Left lung (tissue), 4 donors: ENCODE measurements at regions not wholly inside any gene's neighbourhood (a gene's known extent, or its start where the extent isn't known, plus 50 kb on each side); places are given as distances from the start of the nearest gene placed in this dataset.

Experiments used
- ATAC-seq: fragments of 200-7000 bp; cut with Tn5 transposase; one replicate; pipeline ENCODE4 v1.9.1; 2020; ENCODE audit warnings: moderate library complexity
- DNase-seq, 4 donors: peaks; one replicate each; pipeline ENCODE4 v3.0.0-alpha.2; 2013 to 2020
- H3K27ac ChIP-seq, 2 donors: fragments of 200-600 bp; sonication (generic) in 1 of 2; one replicate each; pipeline versions ENCODE4 v1.5.0 to v1.8.0; 2020 to 2021
- H3K27me3 ChIP-seq, 2 donors: fragments of 200-600 bp; sonication (generic) in 1 of 2; one replicate each; pipeline versions ENCODE4 v1.5.0 to v1.8.0; 2020 to 2021
- H3K36me3 ChIP-seq, 2 donors: fragments of 200-600 bp; sonication (generic) in 1 of 2; one replicate each; pipeline versions ENCODE4 v1.5.0 to v1.8.0; 2020 to 2021
- H3K4me1 ChIP-seq, 2 donors: fragments of 200-600 bp; one replicate each; pipeline ENCODE4 v1.8.0; 2021
- H3K4me3 ChIP-seq, 2 donors: fragments of 200-600 bp; sonication (generic) in 1 of 2; one replicate each; pipeline versions ENCODE4 v1.5.0 to v1.8.0; 2020 to 2021; ENCODE audit warnings: mild to moderate bottlenecking in 1 of 2
- H3K9me3 ChIP-seq, 2 donors: fragments of 200-600 bp; sonication (generic) in 1 of 2; one replicate each; pipeline versions ENCODE4 v1.5.0 to v1.8.0; 2020 to 2021
- intact Hi-C, 2 donors: fragments of 100-400 bp; cut with DNase I; formaldehyde crosslinking; loops; one replicate each; pipeline versions ENCODE4 v1.11.2 to v1.14.2; 2022
- TF ChIP-seq, protein P1 (sequence below), 2 donors: fragments of 200-600 bp; sonication (generic) in 1 of 2; IDR thresholded peaks; one replicate each; pipeline versions ENCODE4 v1.5.0 to v1.8.0; 2021; ENCODE audit warnings: antibody characterized with exemption in 2 of 2
- donor health status: DM: no; HTN: yes; CAD: no.
- donor health status: DM: no; HTN: no; CAD: no.

DNA sequence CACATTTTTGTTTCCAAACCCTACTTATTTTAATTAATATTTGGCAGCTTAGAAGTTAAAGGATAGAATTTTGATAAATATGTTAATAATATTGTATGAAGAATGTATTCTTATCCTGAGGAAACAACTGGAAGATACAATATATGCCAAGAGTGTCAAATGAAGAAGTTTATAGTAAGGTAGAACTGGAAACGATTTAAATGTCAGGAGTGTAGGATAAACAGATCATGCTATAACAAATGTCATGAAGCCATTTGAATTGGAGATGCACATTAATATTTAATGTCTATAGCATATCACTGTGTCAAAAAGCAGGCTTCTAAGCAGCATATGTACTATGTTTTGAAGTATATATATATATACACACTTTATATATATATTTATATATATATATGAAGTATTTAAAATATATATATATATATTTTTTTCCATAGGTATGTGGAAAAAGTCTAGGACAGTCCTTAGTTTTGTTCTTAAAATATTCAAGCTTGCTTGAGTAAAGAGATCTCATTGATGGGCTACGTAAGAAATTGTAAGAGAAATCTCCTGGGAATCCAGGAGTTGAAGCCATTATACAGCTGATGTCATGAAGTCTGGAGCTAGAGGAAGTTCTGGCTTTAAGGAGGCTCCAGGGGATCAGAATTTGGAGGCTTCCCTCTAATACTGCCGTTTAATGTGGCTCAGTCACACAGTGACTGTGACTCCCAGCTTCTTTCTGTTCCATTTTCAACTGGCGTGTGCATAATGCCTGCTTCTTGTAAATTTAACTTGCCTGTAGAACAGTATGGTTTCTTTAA lies 79.9 kb upstream of the MYCBP2 start:
- H3K27me3 ChIP-seq: no peaks in the 10 kb centered on the region
- no peak overlapping the region for H3K27ac ChIP-seq
- no peak overlapping the region for H3K4me3 ChIP-seq
- intact Hi-C loops: no loop called here
- TF ChIP-seq, protein P1, sequence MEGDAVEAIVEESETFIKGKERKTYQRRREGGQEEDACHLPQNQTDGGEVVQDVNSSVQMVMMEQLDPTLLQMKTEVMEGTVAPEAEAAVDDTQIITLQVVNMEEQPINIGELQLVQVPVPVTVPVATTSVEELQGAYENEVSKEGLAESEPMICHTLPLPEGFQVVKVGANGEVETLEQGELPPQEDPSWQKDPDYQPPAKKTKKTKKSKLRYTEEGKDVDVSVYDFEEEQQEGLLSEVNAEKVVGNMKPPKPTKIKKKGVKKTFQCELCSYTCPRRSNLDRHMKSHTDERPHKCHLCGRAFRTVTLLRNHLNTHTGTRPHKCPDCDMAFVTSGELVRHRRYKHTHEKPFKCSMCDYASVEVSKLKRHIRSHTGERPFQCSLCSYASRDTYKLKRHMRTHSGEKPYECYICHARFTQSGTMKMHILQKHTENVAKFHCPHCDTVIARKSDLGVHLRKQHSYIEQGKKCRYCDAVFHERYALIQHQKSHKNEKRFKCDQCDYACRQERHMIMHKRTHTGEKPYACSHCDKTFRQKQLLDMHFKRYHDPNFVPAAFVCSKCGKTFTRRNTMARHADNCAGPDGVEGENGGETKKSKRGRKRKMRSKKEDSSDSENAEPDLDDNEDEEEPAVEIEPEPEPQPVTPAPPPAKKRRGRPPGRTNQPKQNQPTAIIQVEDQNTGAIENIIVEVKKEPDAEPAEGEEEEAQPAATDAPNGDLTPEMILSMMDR (IDR thresholded peaks at IDR 0.05): no peak
- DNase-seq: no peak
- H3K36me3 ChIP-seq: no peaks in the 10 kb centered on the region
- no peaks in the 10 kb centered on the region for H3K4me1 ChIP-seq
- no peaks in the 10 kb centered on the region for H3K9me3 ChIP-seq
- no peak for ATAC-seq

- ATAC-seq (no peak), DNase-seq (no peak)
- Histone ChIP-seq H3K27ac (no peak overlapping the region), H3K4me1 (no peaks in the 10 kb centered on the region), H3K36me3 (no peaks in the 10 kb centered on the region), H3K9me3 (no peaks in the 10 kb centered on the region), H3K27me3 (no peaks in the 10 kb centered on the region), H3K4me3 (no peak overlapping the region)
- intact Hi-C loops: no loop called here
- TF ChIP-seq, protein P1 (IDR thresholded peaks at IDR 0.05): no peak
These were observed 72.1 kb upstream of the MYCBP2 start for GRCh38 chr13:77398825-77399620.

GRCh38 chr13:77397636-77398035 lies 70.7 kb upstream of the MYCBP2 start:
- Histone ChIP-seq H3K4me3 (no peak overlapping the region), H3K9me3 (no peaks in the 10 kb centered on the region), H3K4me1 (no peaks in the 10 kb centered on the region), H3K36me3 (no peaks in the 10 kb centered on the region), H3K27ac (no peak overlapping the region), H3K27me3 (no peaks in the 10 kb centered on the region)
- DNase-seq: no peak
- intact Hi-C loops: no loop called here
- ATAC-seq: no peak
- TF ChIP-seq, protein P1 (IDR thresholded peaks at IDR 0.05): no peak

GRCh38 chr13:77391475-77391874 lies 64.6 kb upstream of the MYCBP2 start:
- Histone ChIP-seq H3K27ac (no peak overlapping the region), H3K9me3 (no peaks in the 10 kb centered on the region), H3K27me3 (no peaks in the 10 kb centered on the region), H3K4me1 (no peaks in the 10 kb centered on the region), H3K4me3 (no peak overlapping the region), H3K36me3 (no peaks in the 10 kb centered on the region)
- TF ChIP-seq, protein P1 (IDR thresholded peaks at IDR 0.05): no peak
- ATAC-seq: no peak
- DNase-seq: no peak
- intact Hi-C loops: no loop called here

DNA sequence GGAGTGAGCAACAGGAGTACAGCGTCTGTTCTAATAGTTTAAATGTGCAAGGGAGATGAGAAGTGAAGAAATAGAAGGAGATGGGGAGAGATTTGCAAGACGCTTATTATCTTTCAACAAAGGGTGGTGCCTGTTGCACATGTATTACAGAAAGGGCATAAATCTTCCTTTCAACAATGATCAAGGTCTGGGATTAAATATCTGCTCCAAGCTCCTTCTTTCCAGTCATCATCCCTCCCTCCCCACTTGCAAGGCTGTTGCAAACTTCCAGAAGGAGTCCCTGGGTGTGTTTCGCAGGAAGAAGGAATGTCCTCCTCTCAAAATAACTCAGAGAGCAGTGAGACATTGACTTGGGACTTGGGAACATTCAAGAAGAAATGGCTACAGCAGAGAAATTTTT lies 63.5 kb upstream of the MYCBP2 start:
- intact Hi-C loops: no loop called here
- Histone ChIP-seq H3K27ac (no peak overlapping the region), H3K36me3 (no peaks in the 10 kb centered on the region), H3K4me3 (no peak overlapping the region), H3K27me3 (no peaks in the 10 kb centered on the region), H3K9me3 (no peaks in the 10 kb centered on the region), H3K4me1 (no peaks in the 10 kb centered on the region)
- ATAC-seq (no peak), DNase-seq (no peak)
- TF ChIP-seq, protein P1 (IDR thresholded peaks at IDR 0.05): no peak
